ENCODE measurements at regions not wholly inside any gene's neighbourhood (a gene's known extent, or its start where the extent isn't known, plus 50 kb on each side); places are given as distances from the start of the nearest gene placed in this dataset.

DNA sequence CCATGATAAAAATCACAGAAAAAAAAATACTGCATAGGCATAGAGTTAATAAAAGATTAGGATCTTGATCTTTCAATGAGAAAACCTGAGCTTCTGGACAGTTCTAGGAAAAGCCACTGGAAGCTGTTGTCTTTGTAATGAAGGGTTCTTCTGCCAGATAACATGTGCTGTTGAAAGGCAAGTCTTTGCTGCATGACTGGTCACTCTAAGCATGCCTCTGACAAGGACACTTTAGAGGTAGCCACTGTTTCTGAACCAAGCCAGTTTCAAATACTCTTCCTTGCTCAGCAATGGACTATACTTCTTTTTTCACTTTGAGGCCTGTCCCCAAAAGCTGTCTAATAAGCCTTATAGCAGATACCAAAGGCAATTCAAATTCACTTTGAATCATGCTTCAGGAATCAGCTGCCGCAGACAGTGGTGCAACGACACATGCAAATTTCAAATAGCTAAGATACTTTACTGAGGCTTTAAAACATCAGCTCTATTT is 70.2 kb downstream of the BTG1 start:
- TF ChIP-seq, protein P1, sequence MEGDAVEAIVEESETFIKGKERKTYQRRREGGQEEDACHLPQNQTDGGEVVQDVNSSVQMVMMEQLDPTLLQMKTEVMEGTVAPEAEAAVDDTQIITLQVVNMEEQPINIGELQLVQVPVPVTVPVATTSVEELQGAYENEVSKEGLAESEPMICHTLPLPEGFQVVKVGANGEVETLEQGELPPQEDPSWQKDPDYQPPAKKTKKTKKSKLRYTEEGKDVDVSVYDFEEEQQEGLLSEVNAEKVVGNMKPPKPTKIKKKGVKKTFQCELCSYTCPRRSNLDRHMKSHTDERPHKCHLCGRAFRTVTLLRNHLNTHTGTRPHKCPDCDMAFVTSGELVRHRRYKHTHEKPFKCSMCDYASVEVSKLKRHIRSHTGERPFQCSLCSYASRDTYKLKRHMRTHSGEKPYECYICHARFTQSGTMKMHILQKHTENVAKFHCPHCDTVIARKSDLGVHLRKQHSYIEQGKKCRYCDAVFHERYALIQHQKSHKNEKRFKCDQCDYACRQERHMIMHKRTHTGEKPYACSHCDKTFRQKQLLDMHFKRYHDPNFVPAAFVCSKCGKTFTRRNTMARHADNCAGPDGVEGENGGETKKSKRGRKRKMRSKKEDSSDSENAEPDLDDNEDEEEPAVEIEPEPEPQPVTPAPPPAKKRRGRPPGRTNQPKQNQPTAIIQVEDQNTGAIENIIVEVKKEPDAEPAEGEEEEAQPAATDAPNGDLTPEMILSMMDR (IDR thresholded peaks at IDR 0.05): no peak
- TF ChIP-seq POLR2A (IDR thresholded peaks at IDR 0.05): no peak

Measured in heart left ventricle (tissue), 13 donors.